ENCODE measurements at regions not wholly inside any gene's neighbourhood (a gene's known extent, or its start where the extent isn't known, plus 50 kb on each side); places are given as distances from the start of the nearest gene placed in this dataset.

DNA sequence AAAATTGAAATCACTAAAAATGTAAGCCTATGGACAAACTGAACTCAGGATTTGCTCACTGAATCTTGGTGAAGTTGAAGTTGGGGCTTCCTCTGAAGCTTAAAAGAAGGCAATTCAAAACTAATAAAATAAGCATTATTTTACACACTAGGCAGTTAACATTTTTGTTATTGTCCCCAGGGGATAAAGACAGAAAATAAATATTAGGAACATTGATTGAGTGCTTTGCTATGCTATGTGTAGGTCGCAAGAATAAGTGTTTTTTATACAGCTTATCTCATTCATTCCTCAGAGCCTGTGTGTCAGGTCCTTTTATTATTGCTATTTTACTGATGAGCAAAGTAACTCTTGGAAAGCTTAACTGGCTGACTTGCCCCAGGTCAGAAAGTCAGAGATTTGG lies 82.2 kb downstream of the ZNF608 start:
- no peak for DNase-seq (ENCODE audit: low read depth in 2 of 2)

DNA sequence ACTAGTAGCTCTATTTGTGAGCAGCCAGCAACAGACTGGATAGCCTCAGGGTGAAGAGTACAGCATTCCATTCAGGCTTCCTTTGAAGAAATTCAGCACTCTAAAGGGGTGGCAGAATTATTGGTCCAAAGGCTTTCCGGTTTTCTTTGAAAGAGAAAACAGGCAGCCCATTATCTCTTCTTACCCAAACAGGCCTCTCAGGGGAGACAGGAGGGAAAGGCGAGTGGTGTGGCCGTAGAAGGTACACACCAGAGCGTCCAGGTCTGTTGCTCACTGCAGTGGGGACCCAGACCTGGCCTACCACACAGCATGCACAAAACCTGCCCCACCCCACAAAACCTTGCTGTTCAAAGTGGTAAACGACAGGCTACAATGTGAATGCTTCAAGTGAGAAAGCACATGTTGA lies 83.3 kb downstream of the ZNF608 start:
- DNase-seq (ENCODE audit: low read depth in 2 of 2), result no peak

DNA sequence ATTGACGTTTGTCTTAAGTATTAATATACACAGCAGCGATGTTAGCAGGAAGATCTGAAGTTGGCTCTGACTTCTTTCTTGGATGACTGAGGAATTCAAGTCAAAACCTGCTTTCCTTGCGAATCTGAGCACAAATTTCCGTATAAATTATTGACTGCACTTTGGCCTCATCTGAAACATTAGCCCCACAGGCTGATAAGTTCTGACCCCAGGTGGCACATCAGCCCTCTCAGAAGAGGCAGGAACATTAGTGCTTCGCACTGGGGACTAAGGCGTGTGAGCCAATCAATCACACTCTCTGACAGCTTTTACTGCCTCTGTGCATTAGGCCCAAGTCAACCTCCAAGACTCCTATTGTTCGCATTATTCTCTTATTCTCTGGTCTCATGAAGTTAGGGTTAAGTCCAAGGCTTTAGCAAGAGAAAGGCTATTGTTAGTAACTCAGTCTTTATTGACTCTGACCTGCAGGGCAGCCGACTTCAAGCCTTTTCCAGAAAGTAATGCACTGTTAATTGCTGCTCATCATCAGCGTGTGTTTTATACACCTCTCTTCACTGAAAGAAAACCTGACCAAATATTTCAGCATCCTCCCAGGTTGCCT lies 84.2 kb downstream of the ZNF608 start:
- no peak for DNase-seq (ENCODE audit: low read depth in 2 of 2)

DNA sequence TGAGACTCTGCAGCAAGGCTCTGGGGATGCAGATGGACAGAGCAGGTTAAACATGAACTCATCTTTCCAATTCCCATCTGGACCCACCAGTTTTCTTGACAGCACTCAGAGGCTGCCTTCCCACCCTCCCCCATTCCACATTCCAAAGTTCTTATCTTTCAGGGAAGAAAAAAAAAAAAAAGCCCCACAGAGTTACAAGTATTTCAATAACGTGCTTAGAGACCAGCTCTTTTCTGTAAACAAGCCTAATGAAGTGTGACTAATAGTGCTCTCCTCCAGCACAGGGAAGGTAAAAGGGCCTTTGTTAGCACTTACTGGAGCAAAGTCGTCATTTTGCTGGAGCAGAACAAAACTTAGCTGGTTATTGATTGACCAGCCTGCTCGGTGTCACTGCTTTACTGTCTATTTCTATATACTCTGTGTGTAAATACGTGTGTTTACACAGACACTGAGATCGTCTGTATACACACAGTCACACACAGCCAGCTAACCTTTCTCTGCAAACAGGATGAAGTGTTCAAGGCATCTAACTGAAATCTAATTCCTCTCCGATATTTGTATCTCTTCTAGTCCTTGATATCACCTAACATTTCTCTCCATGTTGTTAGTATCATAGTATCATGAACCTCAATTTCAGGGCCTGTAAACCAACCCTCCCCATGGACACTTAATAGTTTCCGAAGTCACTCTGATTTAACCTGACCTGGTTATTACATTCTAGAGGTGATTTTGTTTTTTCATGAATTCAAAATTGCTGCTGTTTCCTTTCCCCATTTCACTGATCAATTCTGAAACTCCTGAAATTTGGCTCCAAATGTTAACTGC lies 84.9 kb downstream of the ZNF608 start:
- peak; percentile 82 to 83 for DNase-seq (ENCODE audit: low read depth in 2 of 2)

DNA sequence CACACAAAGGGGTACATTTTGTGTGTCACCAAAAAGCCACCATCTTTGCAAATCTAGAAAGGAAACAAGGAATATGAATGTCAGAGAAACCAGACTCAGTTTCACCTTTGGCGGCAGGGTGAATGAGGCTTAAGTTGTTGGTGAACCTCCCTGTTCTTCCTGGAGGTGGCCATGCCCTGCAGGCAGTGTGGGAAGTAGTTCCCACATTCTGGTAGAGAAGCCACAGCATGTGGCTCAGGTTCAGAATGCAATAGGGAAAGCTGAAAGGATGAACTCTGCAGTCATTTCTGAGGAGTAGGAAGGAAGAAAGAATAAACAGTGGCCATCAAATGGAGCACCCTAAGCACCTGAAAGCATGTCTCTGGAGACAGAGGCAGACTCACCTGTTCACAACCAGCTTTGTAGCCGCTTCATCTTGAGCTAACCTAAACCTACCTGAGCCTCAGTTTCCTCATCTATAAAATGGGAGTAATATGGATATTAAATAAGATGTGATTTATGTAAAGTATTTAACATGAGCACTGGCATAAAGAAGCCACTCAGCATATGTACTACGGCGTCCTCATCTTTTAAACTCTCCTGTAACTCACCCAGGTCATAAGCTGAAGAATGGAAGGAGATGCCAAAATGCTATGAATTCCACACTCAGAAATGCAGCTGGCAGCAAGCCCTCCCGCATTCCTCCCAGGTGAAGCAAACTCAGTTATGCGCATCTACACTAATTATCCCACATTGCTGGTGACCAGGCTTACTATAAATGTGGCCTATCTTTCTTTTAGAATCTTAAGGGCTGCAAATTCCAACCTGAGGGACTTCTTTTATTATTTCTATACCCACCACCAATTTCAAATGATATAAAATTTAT lies 86.0 kb downstream of the ZNF608 start:
- DNase-seq (ENCODE audit: low read depth in 2 of 2), result no peak

DNA sequence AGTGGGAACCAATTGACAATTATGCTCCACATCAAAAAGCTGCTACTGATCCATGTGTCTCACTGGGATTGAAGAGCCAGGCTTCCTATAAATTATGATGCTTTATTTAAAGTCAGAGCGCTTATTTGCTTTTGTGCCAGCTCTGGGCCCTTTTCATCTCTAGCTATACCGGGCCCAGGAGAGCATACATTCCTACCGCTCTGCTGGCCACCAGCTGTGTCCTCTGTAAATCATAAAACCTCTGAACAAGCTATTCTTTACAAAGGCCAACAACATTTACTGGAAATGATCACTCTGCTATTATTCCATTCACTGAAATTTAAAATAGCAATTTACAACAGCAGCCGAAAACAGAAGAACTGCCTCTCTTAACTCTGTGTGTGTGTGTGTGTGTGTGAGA lies 86.6 kb downstream of the ZNF608 start:
- DNase-seq (ENCODE audit: low read depth in 2 of 2), result no peak

DNA sequence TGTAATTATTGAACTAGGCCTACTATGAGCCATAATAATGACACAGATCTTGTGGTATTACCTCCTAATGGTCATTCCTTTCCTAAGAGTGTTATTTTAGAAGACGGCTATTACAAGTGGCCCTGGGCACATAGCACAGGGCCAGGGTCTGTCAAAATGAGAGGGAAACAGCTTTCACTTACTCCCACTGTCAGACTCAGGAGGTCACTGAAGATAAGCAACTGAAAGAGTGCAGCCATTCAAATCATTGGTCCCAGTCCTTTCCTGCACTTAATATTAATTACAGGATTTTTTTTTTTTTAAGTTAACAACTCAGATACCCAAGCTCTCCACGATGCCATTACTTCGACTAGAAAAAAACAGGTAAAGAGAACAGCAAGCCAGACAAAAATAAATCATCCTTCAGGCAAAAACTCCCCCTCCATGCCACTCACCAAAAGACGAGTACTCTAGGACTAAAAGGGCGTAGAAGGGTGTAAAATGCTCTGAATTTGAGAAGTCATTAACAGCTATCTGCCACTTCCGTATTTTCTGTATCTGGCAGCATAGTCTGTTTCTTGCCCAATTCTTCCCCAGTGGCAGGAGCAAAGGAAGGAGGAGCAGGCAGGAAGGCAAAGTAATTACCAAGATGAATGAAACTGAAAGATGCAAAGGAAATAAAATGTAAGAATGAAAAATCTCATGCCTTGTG lies 87.4 kb downstream of the ZNF608 start:
- DNase-seq (ENCODE audit: low read depth in 2 of 2), result no peak

DNA sequence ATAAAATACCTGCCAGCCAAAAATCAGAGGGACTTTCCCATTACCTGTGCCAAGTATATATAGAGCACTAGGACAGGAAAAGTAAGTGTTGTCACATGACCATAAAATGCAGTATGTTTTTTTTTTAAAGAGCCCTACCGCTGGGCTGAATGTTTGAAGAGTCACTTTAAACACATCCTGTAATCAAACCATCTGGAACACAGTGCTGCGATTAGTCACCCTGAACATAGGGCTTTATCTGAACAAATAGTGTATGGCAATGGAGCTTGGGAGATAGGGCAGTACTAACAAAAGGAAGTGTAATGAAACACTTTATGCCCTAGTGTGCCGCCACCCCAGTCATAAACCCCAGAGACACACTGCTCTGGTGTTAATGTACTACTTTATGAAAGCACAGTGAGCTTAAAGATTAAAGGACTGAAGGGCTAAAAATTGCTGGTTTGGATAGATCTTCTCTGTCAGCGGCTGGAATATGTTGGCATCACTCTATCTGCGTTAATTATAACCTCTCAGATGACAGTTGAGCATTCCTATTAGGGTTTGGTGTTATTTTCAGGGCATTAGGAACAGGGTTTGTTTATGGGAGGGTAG lies 90.4 kb downstream of the ZNF608 start:
- peak in 1 of 2 experiments; percentile 65 for DNase-seq (ENCODE audit: low read depth in 2 of 2)

DNA sequence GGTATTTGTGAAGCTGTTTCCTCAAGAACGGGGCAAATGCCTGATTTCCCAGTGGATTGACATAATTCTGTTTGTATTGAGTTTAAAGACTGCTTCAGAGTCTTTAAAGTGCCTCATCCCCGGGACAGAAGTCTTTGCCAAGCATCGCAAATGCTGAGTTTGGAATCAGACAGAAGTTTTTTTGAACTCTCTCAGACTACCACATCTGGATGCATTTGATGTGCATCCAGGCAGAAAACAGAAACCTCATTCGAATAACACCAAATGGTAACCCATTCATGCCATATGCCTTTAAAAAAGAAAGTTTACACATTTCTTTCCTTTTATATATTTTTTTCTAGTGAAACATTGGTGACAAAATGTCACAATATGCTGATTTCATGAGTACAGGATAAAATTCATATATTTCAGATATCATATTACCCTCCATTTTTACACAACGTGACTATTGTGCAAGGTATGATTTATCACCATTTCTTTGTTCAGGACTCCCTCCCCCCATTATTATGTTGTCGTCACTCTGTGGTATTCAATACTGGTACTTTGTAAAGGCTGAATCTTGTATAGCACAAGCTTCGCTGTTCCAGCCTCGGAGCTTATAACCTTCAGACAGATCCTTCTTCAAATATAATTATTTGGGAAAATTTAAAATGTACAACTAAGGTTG lies 91.1 kb downstream of the ZNF608 start:
- DNase-seq (ENCODE audit: low read depth in 2 of 2), result peak; percentile 69 to 72

DNA sequence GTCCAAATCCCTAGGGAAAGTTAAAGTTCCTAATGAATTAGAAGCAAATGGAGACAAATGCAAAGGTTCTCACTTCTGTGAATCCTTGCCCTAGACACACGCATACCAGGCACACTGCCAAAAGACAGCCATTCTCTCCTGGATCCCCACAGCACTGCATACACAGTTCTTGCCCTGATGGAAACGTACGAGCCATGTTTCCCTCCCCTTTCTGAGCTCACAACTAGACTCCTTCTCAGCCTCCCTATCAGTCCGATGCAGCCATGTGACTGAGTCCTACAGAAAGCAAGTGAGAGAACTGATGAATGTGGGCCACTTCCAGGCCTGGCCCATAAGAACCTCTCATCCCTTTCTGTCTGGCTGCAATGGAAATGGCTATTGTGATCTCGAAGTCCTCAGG lies 92.0 kb downstream of the ZNF608 start:
- DNase-seq (ENCODE audit: low read depth in 2 of 2), result peak in 1 of 2 experiments; percentile 32

DNA sequence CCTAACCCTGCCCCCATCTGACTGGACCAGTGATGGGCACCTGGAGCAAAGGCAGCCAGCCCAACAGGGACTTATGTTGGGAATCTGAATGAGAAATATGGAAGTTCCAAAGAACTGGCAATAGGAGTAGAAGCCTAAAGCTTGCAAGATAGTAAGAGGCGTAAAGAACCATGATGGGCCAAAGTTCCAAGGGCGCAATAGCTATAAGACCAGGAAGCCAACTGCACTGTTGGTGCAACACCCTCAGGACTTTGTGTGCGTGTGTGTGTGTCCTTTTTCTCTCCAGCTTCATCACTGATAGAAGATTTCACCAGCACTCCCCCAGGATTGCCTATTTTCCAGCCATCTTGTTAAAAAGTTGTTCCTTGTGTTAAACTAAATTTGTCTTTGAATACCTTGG lies 92.8 kb downstream of the ZNF608 start:
- DNase-seq (ENCODE audit: low read depth in 2 of 2), result no peak

DNA sequence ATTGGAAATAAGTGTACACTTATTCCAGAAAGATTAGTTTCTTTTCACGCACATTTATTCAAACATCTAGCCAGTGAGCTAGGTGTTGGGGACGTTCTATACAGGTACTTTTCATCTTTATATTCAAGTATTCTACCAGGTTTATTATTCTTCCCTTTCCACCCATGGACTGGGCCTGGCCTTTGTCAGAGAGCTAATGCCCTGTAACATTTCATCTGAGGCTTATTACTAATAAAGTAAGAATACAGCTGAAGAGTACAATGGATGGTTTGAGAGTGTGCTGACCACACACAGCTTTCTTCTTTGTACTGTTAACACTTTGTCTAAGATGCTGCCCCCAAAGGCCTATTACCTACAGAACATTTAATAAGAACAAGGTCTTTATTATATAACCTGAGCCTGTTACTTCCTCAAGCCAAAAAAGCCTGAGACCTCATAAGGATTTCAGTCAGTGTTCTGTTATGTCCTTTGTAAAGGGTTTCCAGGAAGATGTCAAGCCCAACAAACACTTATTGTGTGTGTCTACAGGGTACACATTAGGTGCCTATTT lies 93.5 kb downstream of the ZNF608 start:
- no peak for DNase-seq (ENCODE audit: low read depth in 2 of 2)

DNA sequence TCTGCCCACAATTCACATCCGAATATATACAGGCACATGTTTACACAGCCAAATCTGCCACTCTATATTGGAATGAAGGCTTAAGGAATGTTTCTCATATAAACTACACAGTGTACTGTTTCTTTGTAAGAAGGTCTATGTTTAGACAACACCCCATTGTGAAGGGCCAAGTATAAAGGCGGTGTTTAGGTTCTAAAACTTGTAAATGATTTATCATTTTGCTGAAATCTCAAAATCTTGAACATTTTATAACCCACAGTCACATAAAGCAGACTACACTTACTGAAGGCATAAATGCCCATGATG lies 94.0 kb downstream of the ZNF608 start:
- no peak for DNase-seq (ENCODE audit: low read depth in 2 of 2)

DNA sequence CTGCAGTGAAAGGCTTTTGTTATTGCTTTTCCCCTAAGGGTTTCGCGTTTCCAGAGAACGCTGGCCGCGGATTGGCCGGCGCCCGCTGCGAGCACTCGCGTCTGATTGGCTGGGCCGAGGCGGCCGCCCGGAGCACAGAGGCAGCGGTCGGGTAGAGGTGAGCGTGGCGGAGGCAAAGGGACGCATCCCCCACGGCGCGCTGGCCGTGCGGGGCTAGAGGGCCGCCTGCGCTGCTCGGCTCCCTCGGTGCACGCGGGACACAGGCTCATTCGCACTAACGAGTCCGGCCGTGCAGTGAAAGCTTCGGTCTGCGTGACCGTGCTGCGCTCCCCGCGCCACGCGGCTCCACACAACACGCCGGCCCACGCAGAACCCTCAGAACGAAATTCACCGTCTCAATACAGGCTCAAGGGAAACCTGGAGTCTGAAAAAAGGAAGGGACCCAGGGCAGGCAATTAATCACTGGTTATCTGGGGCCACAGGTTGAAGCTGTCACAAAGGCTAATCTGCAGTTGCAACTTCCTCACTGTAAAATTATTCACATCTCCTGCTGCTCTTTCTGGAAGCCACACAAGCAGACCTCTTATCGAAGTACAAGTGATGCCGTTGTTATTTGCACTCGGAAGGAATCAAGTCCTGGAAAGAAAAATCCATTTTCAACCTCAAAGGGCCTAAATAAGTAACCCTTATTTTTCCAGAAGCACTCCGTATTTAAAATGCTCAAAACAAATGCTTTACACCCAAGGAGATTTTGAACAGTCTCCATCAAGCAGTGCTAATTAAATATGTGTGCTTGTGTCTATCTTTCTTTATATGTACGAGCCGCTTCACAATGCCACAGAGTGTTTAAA lies 94.6 kb downstream of the ZNF608 start:
- DNase-seq (ENCODE audit: low read depth in 2 of 2), result no peak

DNA sequence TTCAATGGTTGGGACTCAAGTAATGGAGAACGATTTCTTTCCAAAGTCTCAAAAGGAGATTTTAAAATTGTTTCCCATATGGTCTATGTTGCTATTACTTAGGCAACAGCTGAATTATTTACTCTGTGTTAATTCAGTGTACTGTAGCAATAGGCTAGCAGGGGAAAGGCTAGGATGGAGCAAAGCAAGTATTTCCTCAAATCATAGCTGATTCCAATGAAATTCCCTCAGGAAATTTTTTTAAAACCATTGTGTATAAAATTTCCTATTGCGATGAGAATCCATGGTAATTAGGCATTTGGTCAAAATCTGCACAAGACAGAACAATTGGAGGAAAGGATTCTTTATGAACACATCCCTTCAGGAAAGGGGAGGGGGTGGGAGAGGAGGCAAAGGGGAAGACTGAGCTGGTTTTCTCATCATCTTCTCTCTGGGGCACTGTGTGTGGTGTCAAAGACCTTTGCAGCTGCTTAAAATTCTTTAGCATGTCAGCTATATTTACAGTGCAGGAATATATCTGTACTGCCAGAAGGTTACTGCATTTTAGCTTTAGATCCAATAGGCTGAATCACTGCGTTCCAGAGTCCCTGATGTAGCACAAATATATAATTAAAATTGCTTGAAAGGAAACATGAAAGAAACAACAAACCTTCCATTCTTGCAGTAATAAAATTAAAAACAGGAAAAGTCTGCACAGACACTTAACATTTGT lies 95.3 kb downstream of the ZNF608 start:
- peak; percentile 86 to 88 for DNase-seq (ENCODE audit: low read depth in 2 of 2)

DNA sequence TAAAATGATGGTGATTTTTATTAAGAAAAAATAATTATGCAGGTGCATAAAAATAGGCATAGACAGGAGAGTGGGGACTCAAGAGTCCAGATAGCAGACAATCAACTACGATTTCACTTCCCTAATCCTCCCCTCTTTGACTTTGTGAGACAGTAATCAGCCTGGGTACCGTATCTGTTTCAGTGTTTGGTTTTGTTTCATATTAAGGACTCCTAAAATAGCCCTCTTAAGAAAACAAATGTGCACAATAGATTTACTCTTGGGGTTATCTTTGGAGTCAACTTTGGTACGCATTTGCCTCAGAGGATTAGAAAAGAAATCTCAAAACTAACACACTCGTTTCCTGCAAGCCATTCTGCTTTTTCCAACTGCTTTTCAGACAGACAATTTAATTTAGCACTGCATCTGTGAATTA lies 96.3 kb downstream of the ZNF608 start:
- DNase-seq (ENCODE audit: low read depth in 2 of 2), result no peak

DNA sequence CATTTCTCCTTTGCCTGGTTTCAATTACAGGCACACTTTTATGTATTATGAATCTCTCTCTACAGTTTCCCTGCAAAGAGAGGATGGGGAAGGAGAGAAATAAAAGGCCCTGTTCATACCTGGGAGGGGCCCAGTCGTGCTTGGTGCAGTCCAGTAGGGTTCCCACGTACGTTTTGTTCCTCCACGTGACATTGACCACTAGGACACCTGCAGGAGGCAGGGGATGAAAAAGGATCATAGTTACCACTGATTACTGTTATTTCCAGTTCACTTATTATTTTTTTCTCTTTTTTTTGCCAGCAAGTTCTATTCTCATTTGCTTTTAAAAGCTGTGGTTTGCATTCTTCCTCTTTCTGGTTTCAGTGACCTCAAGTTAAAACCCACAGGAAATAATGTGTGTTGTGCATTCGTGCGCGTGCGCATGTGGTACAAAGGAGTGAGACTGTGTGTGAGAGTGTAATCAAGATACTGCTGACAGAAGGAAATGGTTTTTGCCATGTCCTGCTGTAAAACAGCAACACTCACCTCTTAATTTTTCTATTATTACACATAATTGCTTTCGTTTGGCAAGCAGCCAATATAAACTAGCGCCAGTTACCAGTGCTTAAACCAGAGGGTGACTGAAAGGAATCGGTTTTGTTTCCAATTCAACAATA lies 96.8 kb downstream of the ZNF608 start:
- peak; percentile 92 for DNase-seq (ENCODE audit: low read depth in 2 of 2)

DNA sequence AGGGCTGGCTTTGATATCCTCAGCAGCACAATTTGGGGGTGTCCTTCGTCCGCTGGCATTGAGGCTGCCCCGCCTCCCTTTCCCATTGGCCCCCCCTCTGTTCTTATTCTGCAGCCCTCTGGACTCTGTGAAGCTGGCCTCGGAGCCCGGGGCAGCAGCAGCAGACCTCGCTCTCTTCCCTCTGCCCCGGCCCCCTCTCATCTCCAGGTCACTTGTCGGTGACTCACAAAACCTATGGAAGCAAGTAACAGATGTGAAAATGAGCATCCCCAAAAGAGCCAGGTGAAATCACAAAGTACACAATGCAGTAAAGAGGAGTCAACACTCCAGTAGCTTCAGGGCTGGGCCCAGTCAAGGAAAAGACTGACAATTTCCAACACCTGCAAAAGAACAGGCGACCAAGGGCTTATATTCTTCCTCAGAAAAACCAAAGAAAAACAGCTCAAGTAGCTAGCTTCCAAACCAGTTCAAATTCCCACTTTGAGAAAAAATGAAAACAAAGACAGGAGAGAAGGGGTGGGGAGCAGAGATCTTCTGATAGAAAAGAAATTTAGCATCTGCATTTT lies 97.5 kb downstream of the ZNF608 start:
- no peak for DNase-seq (ENCODE audit: low read depth in 2 of 2)

Data from fibroblast of skin of left quadriceps (primary cell).